NCI-H2196 (cell line): ENCODE measurements at regions not wholly inside any gene's neighbourhood (a gene's known extent, or its start where the extent isn't known, plus 50 kb on each side); places are given as distances from the start of the nearest gene placed in this dataset.

Experiments
- DNase-seq: peaks from one replicate; lab custom pipeline; 2025; ENCODE audit not compliant: unreplicated experiment; lab: John Stamatoyannopoulos, UW

GRCh38 chr3:79922633-79923032 lies 154.8 kb upstream of the ROBO1 start:
- DNase-seq, result no peak

GRCh38 chr3:79917561-79917960 lies 149.8 kb upstream of the ROBO1 start:
- DNase-seq, result no peak

- no peak for DNase-seq
Observed at GRCh38 chr3:79910337-79910736, 142.5 kb upstream of the ROBO1 start.

GRCh38 chr3:79906106-79906505 lies 138.3 kb upstream of the ROBO1 start:
- no peak for DNase-seq

- no peak for DNase-seq
Observed at GRCh38 chr3:79902151-79902550, 134.4 kb upstream of the ROBO1 start.

GRCh38 chr3:79898907-79899306 lies 131.1 kb upstream of the ROBO1 start:
- DNase-seq, result no peak

- DNase-seq, result no peak
Observed at GRCh38 chr3:79896086-79896485, 128.3 kb upstream of the ROBO1 start.

- DNase-seq, result no peak
Observed at GRCh38 chr3:79887213-79887612, 119.4 kb upstream of the ROBO1 start.

- DNase-seq, result no peak
Observed at GRCh38 chr3:79886204-79886603, 118.4 kb upstream of the ROBO1 start.

- DNase-seq, result no peak
Observed at GRCh38 chr3:79885407-79885806, 117.6 kb upstream of the ROBO1 start.

- DNase-seq, result no peak
Observed at GRCh38 chr3:79884354-79884753, 116.6 kb upstream of the ROBO1 start.

GRCh38 chr3:79881431-79881830 lies 113.6 kb upstream of the ROBO1 start:
- no peak for DNase-seq

GRCh38 chr3:79878708-79879107 lies 110.9 kb upstream of the ROBO1 start:
- DNase-seq, result no peak

- DNase-seq, result no peak
Observed at GRCh38 chr3:79874646-79875045, 106.8 kb upstream of the ROBO1 start.

- DNase-seq, result no peak
Observed at GRCh38 chr3:79872483-79872882, 104.7 kb upstream of the ROBO1 start.

GRCh38 chr3:79871656-79872055 lies 103.9 kb upstream of the ROBO1 start:
- no peak for DNase-seq

GRCh38 chr3:79870313-79870620 lies 102.5 kb upstream of the ROBO1 start:
- no peak for DNase-seq

- no peak for DNase-seq
Observed at GRCh38 chr3:79869461-79870312, 101.9 kb upstream of the ROBO1 start.

- no peak for DNase-seq
Observed at GRCh38 chr3:79866162-79866561, 98.4 kb upstream of the ROBO1 start.

GRCh38 chr3:79864077-79864476 lies 96.3 kb upstream of the ROBO1 start:
- DNase-seq, result no peak

- no peak for DNase-seq
Observed at GRCh38 chr3:79848876-79849275, 81.1 kb upstream of the ROBO1 start.

GRCh38 chr3:79847928-79848327 lies 80.1 kb upstream of the ROBO1 start:
- no peak for DNase-seq
